H1 (cell line): ENCODE measurements at regions not wholly inside any gene's neighbourhood (a gene's known extent, or its start where the extent isn't known, plus 50 kb on each side); places are given as distances from the start of the nearest gene placed in this dataset.

Experiments
- BRCA1 ChIP-seq: IDR thresholded peaks from 2 replicates; pipeline ENCODE4 v1.6.1; 2012; ENCODE audit warnings: low read depth, low read length, improper control_type of control experiment
- EGR1 ChIP-seq: IDR thresholded peaks from 2 replicates; pipeline ENCODE4 v1.6.1; 2011; ENCODE audit warnings: low read depth, low read length, borderline replicate concordance
- SP4 ChIP-seq: IDR thresholded peaks from 2 replicates; pipeline ENCODE4 v1.6.1; 2012; ENCODE audit warnings: low read length, inconsistent platforms
- ZNF274 ChIP-seq: IDR thresholded peaks from 2 replicates; pipeline ENCODE4 v1.7.0; 2012; ENCODE audit warnings: low read length, borderline replicate concordance; ENCODE audit errors: extremely low read depth
- TF ChIP-seq, protein P1 (sequence below): IDR thresholded peaks from 2 replicates; pipeline ENCODE4 v1.6.1; 2011; ENCODE audit warnings: low read depth, mild to moderate bottlenecking, low read length; ENCODE audit not compliant: insufficient read depth
- TF ChIP-seq, protein P2 (sequence below): IDR thresholded peaks from 2 replicates; pipeline ENCODE4 v1.6.1; 2011; ENCODE audit warnings: low read length, improper control_type of control experiment

DNA sequence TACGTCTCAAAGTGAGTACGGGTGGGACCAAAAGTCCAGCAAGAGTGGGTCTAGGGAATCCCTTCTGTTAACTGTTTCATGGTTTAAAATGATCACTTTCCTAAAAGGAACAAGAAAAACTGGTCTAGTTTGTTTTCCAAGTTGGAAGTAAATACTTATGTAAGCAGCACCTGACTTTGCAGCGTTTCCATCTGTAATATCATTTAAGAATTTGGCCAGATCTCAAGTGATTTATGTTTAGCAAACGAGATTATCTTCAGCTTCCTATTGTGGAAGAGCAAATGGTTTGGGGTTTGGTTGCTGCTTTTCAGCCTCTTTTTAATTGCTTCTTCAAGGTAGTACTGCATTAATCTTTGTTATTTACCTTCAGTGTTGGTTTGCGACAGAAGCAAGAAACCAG lies 50.4 kb downstream of the FHIP1A start (continued):
- TF ChIP-seq, protein P1, sequence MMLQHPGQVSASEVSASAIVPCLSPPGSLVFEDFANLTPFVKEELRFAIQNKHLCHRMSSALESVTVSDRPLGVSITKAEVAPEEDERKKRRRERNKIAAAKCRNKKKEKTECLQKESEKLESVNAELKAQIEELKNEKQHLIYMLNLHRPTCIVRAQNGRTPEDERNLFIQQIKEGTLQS = no peak
- TF ChIP-seq EGR1 = no peak
- TF ChIP-seq BRCA1 = no peak
- TF ChIP-seq SP4 = no peak
- TF ChIP-seq, protein P2, sequence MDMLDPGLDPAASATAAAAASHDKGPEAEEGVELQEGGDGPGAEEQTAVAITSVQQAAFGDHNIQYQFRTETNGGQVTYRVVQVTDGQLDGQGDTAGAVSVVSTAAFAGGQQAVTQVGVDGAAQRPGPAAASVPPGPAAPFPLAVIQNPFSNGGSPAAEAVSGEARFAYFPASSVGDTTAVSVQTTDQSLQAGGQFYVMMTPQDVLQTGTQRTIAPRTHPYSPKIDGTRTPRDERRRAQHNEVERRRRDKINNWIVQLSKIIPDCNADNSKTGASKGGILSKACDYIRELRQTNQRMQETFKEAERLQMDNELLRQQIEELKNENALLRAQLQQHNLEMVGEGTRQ = no peak
- TF ChIP-seq ZNF274 = no peak
